IMR-90 (cell line): ENCODE measurements at regions not wholly inside any gene's neighbourhood (a gene's known extent, or its start where the extent isn't known, plus 50 kb on each side); places are given as distances from the start of the nearest gene placed in this dataset.

Experiments used
- BHLHE40 ChIP-seq: fragments of 150-350 bp; IDR thresholded peaks from 2 replicates; pipeline ENCODE4 v1.6.1; 2016; ENCODE audit warnings: mild to moderate bottlenecking, low read depth, low read length
- CHD1 ChIP-seq: IDR thresholded peaks from 2 replicates; pipeline ENCODE4 v1.6.1; 2012; ENCODE audit warnings: low read depth, low read length, improper control_type of control experiment
- FOS ChIP-seq: fragments of 150-350 bp; IDR thresholded peaks from 2 replicates; pipeline ENCODE4 v1.6.1; 2016; ENCODE audit warnings: low read depth, low read length
- MAFK ChIP-seq: IDR thresholded peaks from 2 replicates; pipeline ENCODE4 v1.6.1; 2012; ENCODE audit warnings: low read depth, low read length, improper control_type of control experiment
- MAZ ChIP-seq: IDR thresholded peaks from 2 replicates; pipeline ENCODE4 v1.6.1; 2012; ENCODE audit warnings: low read depth, mild to moderate bottlenecking, low read length, improper control_type of control experiment, moderate library complexity, borderline replicate concordance
- NFE2L2 ChIP-seq: fragments of 150-350 bp; IDR thresholded peaks from 2 replicates; pipeline ENCODE4 v1.6.1; 2016; ENCODE audit warnings: low read depth, mild to moderate bottlenecking, low read length
- POLR2A ChIP-seq: IDR thresholded peaks from 2 replicates; pipeline ENCODE4 v1.6.1; 2012; ENCODE audit warnings: mild to moderate bottlenecking, low read depth, low read length
- RAD21 ChIP-seq: IDR thresholded peaks from 2 replicates; pipeline ENCODE4 v1.6.1; 2012; ENCODE audit warnings: low read length, improper control_type of control experiment
- RCOR1 ChIP-seq: IDR thresholded peaks from 2 replicates; pipeline ENCODE4 v1.6.1; 2012; ENCODE audit warnings: mild to moderate bottlenecking, low read length, improper control_type of control experiment; ENCODE audit not compliant: insufficient replicate concordance
- RFX5 ChIP-seq: IDR thresholded peaks from 2 replicates; pipeline ENCODE4 v1.8.0; 2012; ENCODE audit warnings: low read depth, mild to moderate bottlenecking, low read length, moderate library complexity
- SMC3 ChIP-seq: fragments of 150-350 bp; IDR thresholded peaks from 2 replicates; pipeline ENCODE4 v1.6.1; 2016; ENCODE audit warnings: low read depth, mild to moderate bottlenecking, antibody characterized with exemption, low read length, moderate library complexity
- TF ChIP-seq, protein P1 (sequence below): conservative IDR thresholded peaks from 2 replicates; pipeline ENCODE4 v1.5.1; 2012; ENCODE audit warnings: mild to moderate bottlenecking, low read depth, low read length, improper control_type of control experiment
- TF ChIP-seq, protein P2 (sequence below): fragments of 150-350 bp; IDR thresholded peaks from 2 replicates; pipeline ENCODE4 v1.6.1; 2016; ENCODE audit warnings: low read depth, mild to moderate bottlenecking, low read length, moderate library complexity, borderline replicate concordance

DNA sequence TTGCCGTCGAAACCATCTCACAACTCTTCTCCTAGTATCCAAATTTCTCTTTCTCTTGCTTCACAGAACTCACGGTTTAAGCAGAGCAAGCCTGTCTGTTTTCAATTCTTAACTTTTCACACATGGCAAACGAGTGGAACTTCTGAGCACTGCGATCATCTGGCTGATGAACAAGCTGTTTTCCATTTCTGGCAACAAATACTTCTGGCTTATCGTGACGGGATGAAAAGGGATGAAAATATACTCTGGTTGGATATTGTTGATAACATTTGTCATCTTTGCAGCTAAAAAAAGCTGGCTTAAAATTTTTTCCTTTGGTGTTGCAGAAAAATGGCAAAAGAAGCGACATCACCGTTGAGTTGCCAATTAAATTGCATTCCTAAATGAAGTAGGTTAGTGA is 515.2 kb upstream of the JARID2 start:
- TF ChIP-seq POLR2A (no peak), NFE2L2 (no peak), RAD21 (no peak), MAFK (no peak), FOS (no peak), BHLHE40 (no peak), CHD1 (no peak), MAZ (no peak), RFX5 (no peak), RCOR1 (no peak), SMC3 (no peak)
- TF ChIP-seq, protein P1, sequence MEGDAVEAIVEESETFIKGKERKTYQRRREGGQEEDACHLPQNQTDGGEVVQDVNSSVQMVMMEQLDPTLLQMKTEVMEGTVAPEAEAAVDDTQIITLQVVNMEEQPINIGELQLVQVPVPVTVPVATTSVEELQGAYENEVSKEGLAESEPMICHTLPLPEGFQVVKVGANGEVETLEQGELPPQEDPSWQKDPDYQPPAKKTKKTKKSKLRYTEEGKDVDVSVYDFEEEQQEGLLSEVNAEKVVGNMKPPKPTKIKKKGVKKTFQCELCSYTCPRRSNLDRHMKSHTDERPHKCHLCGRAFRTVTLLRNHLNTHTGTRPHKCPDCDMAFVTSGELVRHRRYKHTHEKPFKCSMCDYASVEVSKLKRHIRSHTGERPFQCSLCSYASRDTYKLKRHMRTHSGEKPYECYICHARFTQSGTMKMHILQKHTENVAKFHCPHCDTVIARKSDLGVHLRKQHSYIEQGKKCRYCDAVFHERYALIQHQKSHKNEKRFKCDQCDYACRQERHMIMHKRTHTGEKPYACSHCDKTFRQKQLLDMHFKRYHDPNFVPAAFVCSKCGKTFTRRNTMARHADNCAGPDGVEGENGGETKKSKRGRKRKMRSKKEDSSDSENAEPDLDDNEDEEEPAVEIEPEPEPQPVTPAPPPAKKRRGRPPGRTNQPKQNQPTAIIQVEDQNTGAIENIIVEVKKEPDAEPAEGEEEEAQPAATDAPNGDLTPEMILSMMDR, result no peak
- TF ChIP-seq, protein P2, sequence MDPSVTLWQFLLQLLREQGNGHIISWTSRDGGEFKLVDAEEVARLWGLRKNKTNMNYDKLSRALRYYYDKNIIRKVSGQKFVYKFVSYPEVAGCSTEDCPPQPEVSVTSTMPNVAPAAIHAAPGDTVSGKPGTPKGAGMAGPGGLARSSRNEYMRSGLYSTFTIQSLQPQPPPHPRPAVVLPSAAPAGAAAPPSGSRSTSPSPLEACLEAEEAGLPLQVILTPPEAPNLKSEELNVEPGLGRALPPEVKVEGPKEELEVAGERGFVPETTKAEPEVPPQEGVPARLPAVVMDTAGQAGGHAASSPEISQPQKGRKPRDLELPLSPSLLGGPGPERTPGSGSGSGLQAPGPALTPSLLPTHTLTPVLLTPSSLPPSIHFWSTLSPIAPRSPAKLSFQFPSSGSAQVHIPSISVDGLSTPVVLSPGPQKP, result no peak
